B cell (primary cell): ENCODE measurements at regions not wholly inside any gene's neighbourhood (a gene's known extent, or its start where the extent isn't known, plus 50 kb on each side); places are given as distances from the start of the nearest gene placed in this dataset.

ENCODE experiments used
- ATAC-seq: fragments of 200-7000 bp; cut with Tn5 transposase; one replicate; pipeline ENCODE4 v1.10.0; 2021; ENCODE audit warnings: low read depth, mild to moderate bottlenecking, moderate number of reproducible peaks, moderate library complexity
- CTCF ChIA-PET: fragments of 350-600 bp; sonication (Branson Sonifier 250); formaldehyde crosslinking; loops from one replicate; lab custom pipeline; 2021; ENCODE audit warnings: antibody characterized with exemption, inconsistent platforms; lab: Charles Lee
- POLR2A ChIA-PET: fragments of 350-600 bp; sonication (Branson Sonifier 250); formaldehyde crosslinking; loops from one replicate; lab custom pipeline; 2021; ENCODE audit warnings: antibody characterized with exemption; lab: Charles Lee
- DNase-seq: peaks from one replicate; pipeline ENCODE4 v3.0.0; 2013
- H2AFZ ChIP-seq: 2 replicates; pipeline ENCODE4 v1.6.1; 2012; ENCODE audit warnings: mild to moderate bottlenecking, low read depth, low read length; ENCODE audit not compliant: insufficient read depth, poor library complexity, severe bottlenecking
- H3K27ac ChIP-seq, 2 donors: 1 replicate in 1 of 2; 2 replicates in 1 of 2; pipeline ENCODE4 v1.5.1; 2012 to 2013; ENCODE audit warnings: low read length in 2 of 2, mild to moderate bottlenecking in 2 of 2, moderate library complexity in 1 of 2
- H3K27me3 ChIP-seq, 4 experiments: fragments of 200-600 bp in 1 of 4; sonication (generic) in 1 of 4; replicated peaks in 1 of 4; 1 replicate in 2 of 4; 2 replicates in 2 of 4; pipeline versions ENCODE4 v1.6.1 to v1.7.0; 2013 to 2016; ENCODE audit warnings: low read length in 3 of 4, mild to moderate bottlenecking in 2 of 4, mixed read lengths in 1 of 4, moderate library complexity in 1 of 4; ENCODE audit not compliant: insufficient read depth in 4 of 4, control insufficient read depth in 3 of 4; ENCODE audit errors: control extremely low read depth in 1 of 4
- H3K36me3 ChIP-seq, 2 experiments: replicated peaks in 1 of 2; 1 replicate in 1 of 2; 2 replicates in 1 of 2; pipeline versions ENCODE4 v1.6.1 to v1.7.1; 2013; ENCODE audit warnings: low read length in 1 of 2; ENCODE audit not compliant: insufficient read depth in 2 of 2, control insufficient read depth in 1 of 2; ENCODE audit errors: control extremely low read depth in 1 of 2, extremely low read depth in 1 of 2
- H3K4me1 ChIP-seq, 2 donors: fragments of 200-600 bp in 1 of 2; sonication (generic) in 1 of 2; 1 replicate in 1 of 2; 2 replicates in 1 of 2; pipeline versions ENCODE4 v1.5.1 to v1.6.1; 2013 to 2017; ENCODE audit warnings: low read length in 2 of 2; ENCODE audit not compliant: control insufficient read depth in 2 of 2, insufficient read depth in 2 of 2
- H3K4me2 ChIP-seq: replicated peaks from 2 replicates; pipeline ENCODE3; 2012; ENCODE audit warnings: mild to moderate bottlenecking, low read depth, low read length; ENCODE audit not compliant: poor library complexity, severe bottlenecking
- H3K4me3 ChIP-seq, 5 experiments: fragments of 200-600 bp in 1 of 5; sonication (generic) in 1 of 5; 1 replicate in 3 of 5; 2 replicates in 2 of 5; pipeline versions ENCODE4 v1.5.1 to v1.7.0; 2011 to 2016; ENCODE audit warnings: low read length in 4 of 5, mild to moderate bottlenecking in 4 of 5, low read depth in 2 of 5, control low read depth in 1 of 5, moderate library complexity in 1 of 5; ENCODE audit not compliant: insufficient read depth in 1 of 5; ENCODE audit errors: control extremely low read depth in 1 of 5, extremely low read depth in 1 of 5
- H3K79me2 ChIP-seq: fragments of 200-600 bp; sonication (generic); one replicate; pipeline ENCODE4 v1.6.0; 2016; ENCODE audit warnings: low read length; ENCODE audit not compliant: control insufficient read depth, insufficient read depth
- H3K9ac ChIP-seq: fragments of 200-600 bp; sonication (generic); 2 replicates; pipeline ENCODE4 v1.6.1; 2017; ENCODE audit warnings: mild to moderate bottlenecking, low read length, moderate library complexity
- H3K9me3 ChIP-seq, 3 donors: one replicate each; pipeline versions ENCODE4 v1.6.1 to v1.7.1; 2013; ENCODE audit warnings: low read length in 2 of 3; ENCODE audit not compliant: control insufficient read depth in 2 of 3, insufficient read depth in 1 of 3; ENCODE audit errors: control extremely low read depth in 1 of 3
- H4K20me1 ChIP-seq: 2 replicates; pipeline ENCODE4 v1.6.0; 2012; ENCODE audit warnings: mild to moderate bottlenecking, low read length; ENCODE audit not compliant: insufficient read depth, control insufficient read depth, poor library complexity, severe bottlenecking
- H3K27ac Mint-ChIP-seq: one replicate; pipeline ENCODE4 v1.8.0; 2021; ENCODE audit warnings: mixed read lengths
- H3K27me3 Mint-ChIP-seq: one replicate; pipeline ENCODE4 v1.8.0; 2021; ENCODE audit warnings: mixed read lengths
- H3K4me1 Mint-ChIP-seq: one replicate; pipeline ENCODE4 v1.8.0; 2021; ENCODE audit warnings: mixed read lengths
- H3K4me3 Mint-ChIP-seq: one replicate; pipeline ENCODE4 v1.8.0; 2021; ENCODE audit warnings: mixed read lengths
- H3K9me3 Mint-ChIP-seq: one replicate; pipeline ENCODE4 v1.8.0; 2022; ENCODE audit warnings: mixed read lengths; ENCODE audit not compliant: insufficient read depth
- CTCF ChIP-seq: fragments of 200-600 bp; IDR thresholded peaks from one replicate; pipeline ENCODE4 v1.8.0; 2022; ENCODE audit warnings: antibody characterized with exemption, mild to moderate bottlenecking
- EZH2 ChIP-seq: IDR thresholded peaks from 2 replicates; pipeline ENCODE4 v1.6.1; 2012; ENCODE audit warnings: borderline replicate concordance, low read depth, mild to moderate bottlenecking, moderate library complexity, low read length; ENCODE audit not compliant: insufficient read depth, poor library complexity, severe bottlenecking
- WGBS: methylation state at CpG from one replicate; pipeline ENCODE4 v1.1.5; 2013; ENCODE audit warnings: missing lambda C conversion rate; ENCODE audit not compliant: insufficient coverage; 5-methylcytosine and 5-hydroxymethylcytosine counted together
- intact Hi-C: fragments of 100-400 bp; cut with micrococcal nuclease; formaldehyde crosslinking; loops from one replicate; pipeline ENCODE4 v1.10.0; 2022

DNA sequence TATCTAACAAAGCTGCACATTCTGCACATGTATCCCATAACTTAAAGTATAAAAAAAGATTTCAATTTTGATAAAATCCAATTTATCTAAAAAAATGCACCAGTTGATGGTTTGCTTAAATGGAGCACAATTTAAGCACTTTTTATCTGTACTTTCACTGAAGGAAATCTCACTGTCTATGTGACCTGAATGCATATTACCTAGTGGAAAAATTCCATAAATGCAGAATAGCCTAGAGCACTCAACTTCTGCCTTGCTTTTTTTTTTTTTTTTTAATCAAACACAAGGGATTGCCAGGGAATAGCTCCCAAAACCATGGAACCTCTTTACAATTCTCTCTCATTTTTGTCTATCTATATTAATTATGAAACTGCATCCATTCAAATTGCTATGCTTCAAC is 80.4 kb downstream of the RFPL4B start:
- Mint-ChIP-seq H3K27me3 (no peaks in the 10 kb centered on the region), H3K4me1 (no peaks in the 10 kb centered on the region), H3K4me3 (no peak overlapping the region), H3K27ac (no peak overlapping the region), H3K9me3 (no peaks in the 10 kb centered on the region)
- Histone ChIP-seq H3K27me3 (no peaks in the 10 kb centered on the region), H3K27ac (no peak overlapping the region), H3K9me3 (no peaks in the 10 kb centered on the region), H3K4me3 (no peak overlapping the region), H3K4me2 (no peak overlapping the region), H3K36me3 (no peaks in the 10 kb centered on the region), H3K9ac (no peak overlapping the region), H3K79me2 (no peaks in the 10 kb centered on the region), H2AFZ (no peak overlapping the region), H3K4me1 (no peaks in the 10 kb centered on the region), H4K20me1 (no peaks in the 10 kb centered on the region)
- intact Hi-C loops = no loop called here
- DNase-seq = no peak
- TF ChIP-seq EZH2 = no peak
- ATAC-seq = no peak
- ChIA-PET POLR2A (interaction anchor here (0.7 kb wide), 1 partner anchor 1208 kb away, joined by 7 read pairs; no protein-coding TSS in a partner anchor), CTCF (no interaction called here)

- TF ChIP-seq EZH2 (no peak), CTCF (no peak)
- ChIA-PET CTCF (no interaction called here), POLR2A (no interaction called here)
- Mint-ChIP-seq H3K9me3 (no peaks in the 10 kb centered on the region), H3K27me3 (no peaks in the 10 kb centered on the region), H3K27ac (no peak overlapping the region), H3K4me3 (no peak overlapping the region), H3K4me1 (no peaks in the 10 kb centered on the region)
- no peak overlapping the region for H3K4me2 ChIP-seq
- no peak overlapping the region for H2AFZ ChIP-seq
- no peak overlapping the region for H3K9ac ChIP-seq
- no peaks in the 10 kb centered on the region for H3K79me2 ChIP-seq
- H3K27ac ChIP-seq = no peak overlapping the region
- H3K9me3 ChIP-seq = no peaks in the 10 kb centered on the region
- ATAC-seq (no peak), DNase-seq (no peak)
- no peaks in the 10 kb centered on the region for H4K20me1 ChIP-seq
- intact Hi-C loops = no loop called here
- no peak overlapping the region for H3K4me3 ChIP-seq
- no peaks in the 10 kb centered on the region for H3K4me1 ChIP-seq
- H3K36me3 ChIP-seq = no peaks in the 10 kb centered on the region
- WGBS = no CpG with 5 or more reads among the region's 2 CpGs
- no peaks in the 10 kb centered on the region for H3K27me3 ChIP-seq
Measured at GRCh38 chr6:112428477-112428876, 81.3 kb downstream of the RFPL4B start.
